NAMALWA (cell line): ENCODE measurements at regions not wholly inside any gene's neighbourhood (a gene's known extent, or its start where the extent isn't known, plus 50 kb on each side); places are given as distances from the start of the nearest gene placed in this dataset.
A peak's percentile ranks its signal among the peaks of the same experiment; 100 is the strongest.
"Not testable (repeated sequence)": the region's sequence is repeated elsewhere in the genome, so short reads cannot be mapped to it uniquely, and the experiment has no call there.

Source experiments
- DNase-seq: peaks from one replicate; pipeline ENCODE4 v3.0.0-alpha.2; 2015; ENCODE audit warnings: low spot score

GRCh38 chr15:20237256-20238020 is 304.2 kb downstream of the GOLGA6L6 start:
- not testable (repeated sequence) for DNase-seq

- not testable (repeated sequence) for DNase-seq
Measured at GRCh38 chr15:20235728-20236127, 305.9 kb downstream of the GOLGA6L6 start.

GRCh38 chr15:20234006-20234540 is 307.5 kb downstream of the GOLGA6L6 start:
- not testable (repeated sequence) for DNase-seq

- DNase-seq, result not testable (repeated sequence)
Measured at GRCh38 chr15:20232457-20232856, 309.1 kb downstream of the GOLGA6L6 start.

GRCh38 chr15:20230656-20231055 is 310.9 kb downstream of the GOLGA6L6 start:
- DNase-seq, result not testable (repeated sequence)

GRCh38 chr15:20228791-20229190 is 312.8 kb downstream of the GOLGA6L6 start:
- DNase-seq, result not testable (repeated sequence)

GRCh38 chr15:20227119-20227853 is 314.3 kb downstream of the GOLGA6L6 start:
- DNase-seq, result not testable (repeated sequence)

GRCh38 chr15:20226531-20226930 is 315.1 kb downstream of the GOLGA6L6 start:
- not testable (repeated sequence) for DNase-seq

GRCh38 chr15:20221063-20221462 is 320.5 kb downstream of the GOLGA6L6 start:
- DNase-seq, result not testable (repeated sequence)

GRCh38 chr15:20219171-20219570 is 322.4 kb downstream of the GOLGA6L6 start:
- DNase-seq, result not testable (repeated sequence)

- not testable (repeated sequence) for DNase-seq
Measured at GRCh38 chr15:20215700-20216099, 325.9 kb downstream of the GOLGA6L6 start.

GRCh38 chr15:20214101-20214500 is 327.5 kb downstream of the GOLGA6L6 start:
- DNase-seq, result not testable (repeated sequence)

GRCh38 chr15:20211508-20211907 is 330.1 kb downstream of the GOLGA6L6 start:
- not testable (repeated sequence) for DNase-seq

GRCh38 chr15:20209973-20210372 is 331.6 kb downstream of the GOLGA6L6 start:
- DNase-seq, result not testable (repeated sequence)

- not testable (repeated sequence) for DNase-seq
Measured at GRCh38 chr15:20207607-20208006, 334.0 kb downstream of the GOLGA6L6 start.

GRCh38 chr15:20207198-20207597 is 334.4 kb downstream of the GOLGA6L6 start:
- DNase-seq, result not testable (repeated sequence)

- DNase-seq, result not testable (repeated sequence)
Measured at GRCh38 chr15:20204177-20204866, 337.3 kb downstream of the GOLGA6L6 start.

- DNase-seq, result not testable (repeated sequence)
Measured at GRCh38 chr15:20203649-20204150, 337.9 kb downstream of the GOLGA6L6 start.

- DNase-seq, result not testable (repeated sequence)
Measured at GRCh38 chr15:20194591-20195198, 346.9 kb downstream of the GOLGA6L6 start.

GRCh38 chr15:20192982-20193929 is 348.3 kb downstream of the GOLGA6L6 start:
- peak; percentile 63 for DNase-seq
